OCI-M2 (cell line): ENCODE measurements at regions not wholly inside any gene's neighbourhood (a gene's known extent, or its start where the extent isn't known, plus 50 kb on each side); places are given as distances from the start of the nearest gene placed in this dataset.
"Not testable (repeated sequence)": the region's sequence is repeated elsewhere in the genome, so short reads cannot be mapped to it uniquely, and the experiment has no call there.

Experiments
- DNase-seq: peaks from one replicate; lab custom pipeline; 2025; ENCODE audit not compliant: unreplicated experiment; lab: John Stamatoyannopoulos, UW

GRCh38 chr12:34097213-34097612, 74.9 kb downstream of the ALG10 start:
- no peak for DNase-seq

GRCh38 chr12:34105392-34105933, 83.2 kb downstream of the ALG10 start:
- DNase-seq: no peak

GRCh38 chr12:34106172-34106571, 83.9 kb downstream of the ALG10 start:
- no peak for DNase-seq

- no peak for DNase-seq
Observed at GRCh38 chr12:34107016-34107415, 84.7 kb downstream of the ALG10 start.

- DNase-seq: no peak
Observed at GRCh38 chr12:34107781-34108404, 85.6 kb downstream of the ALG10 start.

GRCh38 chr12:34108405-34108803, 86.1 kb downstream of the ALG10 start:
- no peak for DNase-seq

GRCh38 chr12:34108967-34109366, 86.7 kb downstream of the ALG10 start:
- DNase-seq: no peak

GRCh38 chr12:34109390-34109789, 87.1 kb downstream of the ALG10 start:
- DNase-seq: no peak

GRCh38 chr12:34109909-34110531, 87.7 kb downstream of the ALG10 start:
- DNase-seq: not testable (repeated sequence)

GRCh38 chr12:34119366-34119765, 97.1 kb downstream of the ALG10 start:
- DNase-seq: no peak

GRCh38 chr12:34121360-34121759, 99.1 kb downstream of the ALG10 start:
- DNase-seq: no peak

GRCh38 chr12:34123092-34123491, 100.8 kb downstream of the ALG10 start:
- DNase-seq: not testable (repeated sequence)

- no peak for DNase-seq
Observed at GRCh38 chr12:34124608-34125007, 102.3 kb downstream of the ALG10 start.

- DNase-seq: no peak
Observed at GRCh38 chr12:34126239-34126641, 103.9 kb downstream of the ALG10 start.

GRCh38 chr12:34126805-34127204, 104.5 kb downstream of the ALG10 start:
- DNase-seq: no peak

GRCh38 chr12:34127379-34127778, 105.1 kb downstream of the ALG10 start:
- not testable (repeated sequence) for DNase-seq

- DNase-seq: no peak
Observed at GRCh38 chr12:34142430-34142829, 120.1 kb downstream of the ALG10 start.

- DNase-seq: no peak
Observed at GRCh38 chr12:34151019-34151418, 128.7 kb downstream of the ALG10 start.

- DNase-seq: no peak
Observed at GRCh38 chr12:34163443-34163842, 141.1 kb downstream of the ALG10 start.

- no peak for DNase-seq
Observed at GRCh38 chr12:34166427-34167060, 144.2 kb downstream of the ALG10 start.

GRCh38 chr12:34168507-34168906, 146.2 kb downstream of the ALG10 start:
- DNase-seq: not testable (repeated sequence)

GRCh38 chr12:34186492-34186891, 164.2 kb downstream of the ALG10 start:
- no peak for DNase-seq
